Small intestine (tissue), 7 donors: ENCODE measurements at regions not wholly inside any gene's neighbourhood (a gene's known extent, or its start where the extent isn't known, plus 50 kb on each side); places are given as distances from the start of the nearest gene placed in this dataset.

ENCODE experiments used
- DNase-seq, 2 donors: peaks; one replicate each; pipeline versions ENCODE4 v3.0.0 to v3.0.0-alpha.2; 2013
- FAIRE-seq: peaks from 2 replicates; lab custom pipeline; 2012; peaks lifted over from hg19 to GRCh38; lab: Jason Lieb, UNC
- H3K27ac ChIP-seq, 3 donors: one replicate each; pipeline ENCODE4 v1.5.1; 2013; ENCODE audit warnings: low read length in 2 of 3, mild to moderate bottlenecking in 2 of 3, control low read depth in 1 of 3, inconsistent platforms in 1 of 3, low read depth in 1 of 3, moderate library complexity in 1 of 3
- H3K27me3 ChIP-seq, 3 donors: one replicate each; pipeline ENCODE4 v1.6.1; 2013; ENCODE audit warnings: low read length in 3 of 3, inconsistent platforms in 1 of 3; ENCODE audit not compliant: control insufficient read depth in 3 of 3, insufficient read depth in 3 of 3
- H3K36me3 ChIP-seq, 3 donors: one replicate each; pipeline ENCODE4 v1.6.1; 2013; ENCODE audit warnings: low read length in 3 of 3, inconsistent platforms in 1 of 3, low read depth in 1 of 3, mild to moderate bottlenecking in 1 of 3, moderate library complexity in 1 of 3; ENCODE audit not compliant: control insufficient read depth in 3 of 3, insufficient read depth in 2 of 3
- H3K4me1 ChIP-seq, 3 donors: one replicate each; pipeline ENCODE4 v1.6.1; 2013; ENCODE audit warnings: low read length in 2 of 3, inconsistent platforms in 1 of 3, low read depth in 1 of 3, mild to moderate bottlenecking in 1 of 3, moderate library complexity in 1 of 3; ENCODE audit not compliant: control insufficient read depth in 3 of 3, insufficient read depth in 2 of 3
- H3K4me3 ChIP-seq, 3 donors: one replicate each; pipeline ENCODE4 v1.5.1; 2013; ENCODE audit warnings: low read length in 3 of 3, control low read depth in 1 of 3, inconsistent platforms in 1 of 3, low read depth in 1 of 3, mild to moderate bottlenecking in 1 of 3, moderate library complexity in 1 of 3
- H3K9me3 ChIP-seq, 2 donors: one replicate each; pipeline ENCODE4 v1.6.1; 2013; ENCODE audit warnings: low read depth in 1 of 2, low read length in 1 of 2; ENCODE audit not compliant: control insufficient read depth in 2 of 2, insufficient read depth in 1 of 2
- WGBS, 3 donors: extraction: QIAGEN DNeasy Blood & Tissue Kit; methylation state at CpG; one replicate each; pipeline ENCODE4 v1.1.7; 2013; 5-methylcytosine and 5-hydroxymethylcytosine counted together
- donor health status: healthy with polysubstance abuse.
- donor health status: control.
- donor health status: control.
- donor health status: Bipolar disorder and iron deficiency.
- donor health status: healthy.

GRCh38 chr18:78457731-78458130, 521.9 kb upstream of the SALL3 start:
- FAIRE-seq = no peak

DNA sequence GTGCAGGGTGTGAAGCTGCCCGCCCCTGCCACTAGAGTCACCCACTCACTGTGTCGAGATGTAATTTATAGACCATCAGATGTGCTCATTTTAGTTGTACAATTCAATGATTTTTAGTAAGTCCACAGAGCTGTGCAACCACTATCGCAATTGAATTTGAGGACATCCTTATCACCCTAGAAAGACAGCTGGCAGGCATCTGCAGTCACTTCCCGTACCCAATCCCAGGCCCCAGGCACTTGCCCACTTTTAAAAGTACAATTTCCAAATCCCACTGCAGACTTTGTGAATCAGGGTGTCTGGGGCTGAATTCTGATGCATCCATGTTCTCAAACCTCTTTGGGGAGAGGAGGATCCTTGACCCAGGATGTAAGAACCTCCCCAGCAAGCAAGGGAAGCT, 521.3 kb upstream of the SALL3 start:
- H3K36me3 ChIP-seq = no peaks in the 10 kb centered on the region
- H3K4me1 ChIP-seq = no peaks in the 10 kb centered on the region
- H3K9me3 ChIP-seq = peaks cover 0 to 9% of the 10 kb centered on the region in 2 donors
- no peak overlapping the region for H3K27ac ChIP-seq
- H3K27me3 ChIP-seq = no peaks in the 10 kb centered on the region
- FAIRE-seq = no peak
- no peak for DNase-seq
- 82 to 93% (median 87%) methylated on average over 4 of the region's 4 CpGs for WGBS, 3 donors
- H3K4me3 ChIP-seq = no peak overlapping the region

More at GRCh38 chr18:78457731-78458130, 521.9 kb upstream of the SALL3 start:
- Histone ChIP-seq H3K4me1 (no peaks in the 10 kb centered on the region), H3K36me3 (no peaks in the 10 kb centered on the region), H3K27ac (no peak overlapping the region), H3K27me3 (no peaks in the 10 kb centered on the region), H3K9me3 (peaks cover 0 to 9% of the 10 kb centered on the region in 2 donors), H3K4me3 (no peak overlapping the region)
- 71 to 89% (median 87%) methylated on average over 7 of the region's 7 CpGs for WGBS, 3 donors
- DNase-seq = no peak

- 37 to 60% (median 41%) methylated on average over 3 of the region's 3 CpGs for WGBS, 3 donors
- FAIRE-seq (no peak), DNase-seq (no peak)
- no peaks in the 10 kb centered on the region for H3K4me1 ChIP-seq
- H3K4me3 ChIP-seq = no peak overlapping the region
- peaks cover 0 to 5% of the 10 kb centered on the region in 2 donors for H3K9me3 ChIP-seq
- no peak overlapping the region for H3K27ac ChIP-seq
- H3K27me3 ChIP-seq = no peaks in the 10 kb centered on the region
- H3K36me3 ChIP-seq = no peaks in the 10 kb centered on the region
Measured at GRCh38 chr18:78459668-78460067, 520.0 kb upstream of the SALL3 start.

DNA sequence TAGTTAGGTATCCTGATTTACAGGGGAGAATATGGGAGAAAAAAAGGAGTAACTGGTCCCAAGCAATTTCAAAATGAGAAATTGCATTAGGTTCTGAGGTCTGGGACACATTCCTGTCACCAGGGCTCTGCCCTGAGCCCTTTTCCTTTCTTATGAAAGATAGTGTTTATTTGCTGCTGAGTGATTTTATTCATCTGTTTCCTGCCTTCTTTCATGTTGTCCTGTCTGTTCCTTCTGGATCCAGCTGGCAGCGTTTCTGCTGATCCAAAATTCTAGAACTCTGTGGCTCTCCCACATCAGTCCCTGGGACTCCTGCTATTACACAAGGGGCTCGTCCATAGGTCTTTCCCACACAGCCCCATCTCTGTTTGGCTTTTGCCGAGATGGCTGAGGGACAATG, 519.1 kb upstream of the SALL3 start:
- H3K4me3 ChIP-seq = no peak overlapping the region
- 57 to 63% (median 60%) methylated on average over 3 of the region's 3 CpGs for WGBS, 3 donors
- no peaks in the 10 kb centered on the region for H3K36me3 ChIP-seq
- peaks cover 0 to 2% of the 10 kb centered on the region in 2 donors for H3K9me3 ChIP-seq
- FAIRE-seq (no peak), DNase-seq (no peak)
- H3K27ac ChIP-seq = no peak overlapping the region
- no peaks in the 10 kb centered on the region for H3K27me3 ChIP-seq
- H3K4me1 ChIP-seq = no peaks in the 10 kb centered on the region

DNA sequence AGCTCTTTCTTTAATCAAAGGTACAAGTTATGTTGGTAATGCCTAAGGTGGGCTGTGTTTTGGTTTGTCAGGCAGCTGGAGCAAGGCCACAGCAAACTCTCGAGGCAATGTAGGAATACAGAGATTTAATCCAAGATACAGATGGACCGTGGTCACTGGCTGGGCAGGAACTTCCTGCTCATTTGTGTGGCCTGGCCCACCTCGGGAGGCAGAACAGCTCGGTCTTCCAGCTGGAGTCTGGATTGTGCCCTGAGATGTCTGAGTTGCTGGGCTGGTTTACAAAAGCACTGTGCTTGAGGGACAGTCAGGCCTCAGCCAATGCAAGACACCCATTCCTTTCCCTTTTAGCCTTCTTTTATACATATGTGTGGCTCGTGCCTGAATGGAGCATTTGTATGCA, 506.1 kb upstream of the SALL3 start:
- Histone ChIP-seq H3K4me1 (no peaks in the 10 kb centered on the region), H3K4me3 (no peak overlapping the region), H3K27me3 (no peaks in the 10 kb centered on the region), H3K36me3 (no peaks in the 10 kb centered on the region), H3K9me3 (peaks cover 0 to 31% of the 10 kb centered on the region in 2 donors), H3K27ac (no peak overlapping the region)
- 63 to 68% (median 65%) methylated on average over 5 of the region's 5 CpGs for WGBS, 3 donors
- DNase-seq (no peak), FAIRE-seq (no peak)

GRCh38 chr18:78477840-78478239, 501.8 kb upstream of the SALL3 start:
- no peak for FAIRE-seq
- H3K4me3 ChIP-seq = no peak overlapping the region
- no peaks in the 10 kb centered on the region for H3K36me3 ChIP-seq
- no peaks in the 10 kb centered on the region for H3K27me3 ChIP-seq
- WGBS, 3 donors = 72 to 78% (median 74%) methylated on average over 9 of the region's 9 CpGs
- no peak for DNase-seq
- H3K4me1 ChIP-seq = no peaks in the 10 kb centered on the region
- H3K27ac ChIP-seq = no peak overlapping the region
- peaks cover 0 to 23% of the 10 kb centered on the region in 2 donors for H3K9me3 ChIP-seq

DNA sequence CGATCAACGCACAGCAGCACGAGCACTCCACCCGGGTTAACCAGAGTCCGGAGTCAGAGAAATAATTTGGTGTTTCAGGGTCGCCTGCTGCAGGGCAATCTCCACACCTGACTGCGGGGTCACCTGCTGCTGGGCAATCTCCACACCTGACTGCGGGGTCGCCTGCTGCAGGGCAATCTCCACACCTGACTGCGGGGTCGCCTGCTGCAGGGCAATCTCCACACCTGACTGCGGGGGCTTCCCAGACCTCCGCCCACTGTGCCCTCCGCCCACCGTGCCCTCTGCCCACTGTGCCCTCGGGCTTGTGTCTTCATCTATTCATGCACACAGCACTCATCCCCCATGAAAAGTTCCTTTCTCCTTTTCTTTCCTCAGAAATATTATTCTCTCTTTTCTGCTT, 500.2 kb upstream of the SALL3 start:
- H3K4me1 ChIP-seq = no peaks in the 10 kb centered on the region
- no peak overlapping the region for H3K4me3 ChIP-seq
- DNase-seq = no peak
- no peak for FAIRE-seq
- H3K36me3 ChIP-seq = no peaks in the 10 kb centered on the region
- 90 to 94% (median 92%) methylated on average over 16 of the region's 16 CpGs for WGBS, 3 donors
- H3K9me3 ChIP-seq = peaks cover 0 to 17% of the 10 kb centered on the region in 2 donors
- no peaks in the 10 kb centered on the region for H3K27me3 ChIP-seq
- no peak overlapping the region for H3K27ac ChIP-seq

DNA sequence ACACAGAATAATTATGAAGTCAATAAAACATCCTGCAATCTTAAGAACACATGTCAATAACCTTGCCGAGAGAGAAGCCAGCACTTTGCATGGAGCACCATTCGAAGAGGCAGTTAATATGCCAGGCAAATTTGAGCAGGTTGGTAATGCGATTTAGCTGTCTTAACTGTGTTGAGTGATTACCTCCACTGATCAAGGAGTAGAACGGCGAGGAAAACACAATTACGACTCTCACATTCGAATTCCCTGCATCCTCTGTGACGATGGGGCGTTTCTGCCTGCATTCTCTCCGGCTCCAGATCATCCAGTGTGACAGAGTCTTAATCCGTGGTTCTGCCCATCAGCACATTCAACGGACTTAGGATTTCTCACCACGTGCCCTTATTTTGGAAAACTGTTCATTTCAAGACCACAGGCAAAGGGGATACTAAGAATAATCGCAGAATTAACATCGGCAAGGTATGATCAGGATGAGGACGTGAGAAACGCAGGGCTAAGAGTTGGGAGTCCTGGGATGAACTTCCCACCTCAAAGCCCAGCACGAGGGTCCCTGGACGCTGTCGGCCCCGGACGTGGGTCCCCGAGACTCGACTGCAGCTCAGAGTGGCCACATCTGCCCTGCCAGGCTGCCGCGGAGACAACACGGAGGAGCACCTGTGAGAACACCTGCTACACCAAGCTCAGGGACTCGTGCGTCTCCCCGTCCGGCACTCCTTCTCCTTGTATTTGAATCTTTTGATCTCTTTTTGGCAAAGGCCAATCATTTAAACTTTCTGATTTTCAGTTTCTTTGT, 499.2 kb upstream of the SALL3 start:
- Histone ChIP-seq H3K4me1 (no peaks in the 10 kb centered on the region), H3K4me3 (no peak overlapping the region), H3K36me3 (no peaks in the 10 kb centered on the region), H3K27ac (no peak overlapping the region), H3K9me3 (peaks cover 0 to 18% of the 10 kb centered on the region in 2 donors), H3K27me3 (peaks cover 0 to 2% (median 0%) of the 10 kb centered on the region in 3 donors)
- DNase-seq (no peak), FAIRE-seq (no peak)
- 85 to 88% (median 86%) methylated on average over 31 of the region's 31 CpGs for WGBS, 3 donors
